ENCODE measurements at regions not wholly inside any gene's neighbourhood (a gene's known extent, or its start where the extent isn't known, plus 50 kb on each side); places are given as distances from the start of the nearest gene placed in this dataset.

DNA sequence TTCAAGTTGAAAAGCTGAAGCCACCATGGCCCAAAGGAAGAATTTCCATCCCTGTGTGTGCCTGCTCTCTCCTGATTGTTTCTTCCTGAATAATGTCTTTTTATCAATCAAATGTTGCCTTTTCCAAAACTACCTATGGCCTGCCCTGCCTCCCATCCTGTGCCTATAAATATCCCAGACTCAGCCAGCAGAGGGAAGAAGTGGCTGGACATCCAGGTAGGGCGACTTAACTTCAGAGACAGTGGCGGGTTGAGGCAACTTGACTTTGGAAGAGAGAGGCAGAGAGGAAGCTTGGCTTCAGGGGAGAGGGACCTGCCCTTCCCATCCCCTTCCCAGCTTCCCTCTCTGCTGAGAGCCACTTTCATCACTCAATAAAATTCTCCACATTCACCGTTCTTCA, 133.0 kb downstream of the LCA5 start:
- BruUV-seq (replicated peaks) = no TSS peak
- no peaks in the 10 kb centered on the region for H3K9me3 ChIP-seq
- H3K27me3 ChIP-seq (replicated peaks; ENCODE audit: control insufficient read depth, insufficient read depth, low read length) = no peaks in the 10 kb centered on the region
- H3K36me3 ChIP-seq (ENCODE audit: control insufficient read depth, insufficient read depth, low read length) = no peaks in the 10 kb centered on the region
- TF ChIP-seq, protein P1, sequence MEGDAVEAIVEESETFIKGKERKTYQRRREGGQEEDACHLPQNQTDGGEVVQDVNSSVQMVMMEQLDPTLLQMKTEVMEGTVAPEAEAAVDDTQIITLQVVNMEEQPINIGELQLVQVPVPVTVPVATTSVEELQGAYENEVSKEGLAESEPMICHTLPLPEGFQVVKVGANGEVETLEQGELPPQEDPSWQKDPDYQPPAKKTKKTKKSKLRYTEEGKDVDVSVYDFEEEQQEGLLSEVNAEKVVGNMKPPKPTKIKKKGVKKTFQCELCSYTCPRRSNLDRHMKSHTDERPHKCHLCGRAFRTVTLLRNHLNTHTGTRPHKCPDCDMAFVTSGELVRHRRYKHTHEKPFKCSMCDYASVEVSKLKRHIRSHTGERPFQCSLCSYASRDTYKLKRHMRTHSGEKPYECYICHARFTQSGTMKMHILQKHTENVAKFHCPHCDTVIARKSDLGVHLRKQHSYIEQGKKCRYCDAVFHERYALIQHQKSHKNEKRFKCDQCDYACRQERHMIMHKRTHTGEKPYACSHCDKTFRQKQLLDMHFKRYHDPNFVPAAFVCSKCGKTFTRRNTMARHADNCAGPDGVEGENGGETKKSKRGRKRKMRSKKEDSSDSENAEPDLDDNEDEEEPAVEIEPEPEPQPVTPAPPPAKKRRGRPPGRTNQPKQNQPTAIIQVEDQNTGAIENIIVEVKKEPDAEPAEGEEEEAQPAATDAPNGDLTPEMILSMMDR (IDR thresholded peaks at IDR 0.05; ENCODE audit: insufficient read depth in 1 of 2, low read depth in 1 of 2, low read length in 1 of 2, severe bottlenecking in 1 of 2, unreplicated experiment in 1 of 2) = no peak
- POLR2A ChIA-PET = no interaction called here
- Mint-ChIP-seq H3K4me1 (ENCODE audit: low read depth, unreplicated experiment) (peaks cover 9% of the 10 kb centered on the region), H3K4me3 (ENCODE audit: unreplicated experiment) (no peak overlapping the region), H3K9me3 (ENCODE audit: unreplicated experiment) (peaks cover 10% of the 10 kb centered on the region), H3K27me3 (ENCODE audit: insufficient read depth, unreplicated experiment) (no peaks in the 10 kb centered on the region), H3K27ac (ENCODE audit: unreplicated experiment) (no peak overlapping the region), H3K36me3 (ENCODE audit: insufficient read depth, unreplicated experiment) (no peaks in the 10 kb centered on the region)
- no peak overlapping the region for H3K4me3 ChIP-seq (ENCODE audit: low read depth, low read length)
- peaks cover 16% of the 10 kb centered on the region for H3K4me1 ChIP-seq
- intact Hi-C loops (cut with micrococcal nuclease; ENCODE audit: unreplicated experiment) = no loop called here
- CTCF ChIA-PET = no interaction called here
- no peak for DNase-seq

DNA sequence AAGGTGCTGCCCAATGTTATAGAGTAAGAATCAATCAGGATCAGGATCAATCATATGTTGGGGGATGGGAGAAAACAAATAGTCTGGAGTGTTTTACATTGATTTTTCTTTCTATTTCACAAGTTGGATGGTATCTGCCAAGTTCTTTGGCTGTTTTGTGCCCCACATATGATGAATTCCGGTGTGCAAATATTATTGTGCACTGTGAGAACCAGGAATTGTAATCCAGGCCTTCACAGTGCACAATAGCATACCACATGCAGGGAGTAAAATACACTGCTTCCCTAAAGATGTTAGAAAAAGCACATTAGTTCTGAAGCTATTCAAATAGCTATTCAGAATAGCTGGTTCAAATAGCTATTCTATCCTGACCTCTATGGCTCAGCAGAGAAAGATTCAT, 133.7 kb downstream of the LCA5 start:
- Histone ChIP-seq H3K36me3 (ENCODE audit: control insufficient read depth, insufficient read depth, low read length) (no peaks in the 10 kb centered on the region), H3K27me3 (replicated peaks; ENCODE audit: control insufficient read depth, insufficient read depth, low read length) (no peaks in the 10 kb centered on the region), H3K9me3 (no peaks in the 10 kb centered on the region), H3K4me3 (ENCODE audit: low read depth, low read length) (no peak overlapping the region), H3K4me1 (peaks cover 18% of the 10 kb centered on the region)
- TF ChIP-seq, protein P1 (IDR thresholded peaks at IDR 0.05; ENCODE audit: insufficient read depth in 1 of 2, low read depth in 1 of 2, low read length in 1 of 2, severe bottlenecking in 1 of 2, unreplicated experiment in 1 of 2) = no peak
- Mint-ChIP-seq H3K27me3 (ENCODE audit: insufficient read depth, unreplicated experiment) (no peaks in the 10 kb centered on the region), H3K36me3 (ENCODE audit: insufficient read depth, unreplicated experiment) (no peaks in the 10 kb centered on the region), H3K4me3 (ENCODE audit: unreplicated experiment) (no peak overlapping the region), H3K4me1 (ENCODE audit: low read depth, unreplicated experiment) (peaks cover 4% of the 10 kb centered on the region), H3K9me3 (ENCODE audit: unreplicated experiment) (peaks cover 10% of the 10 kb centered on the region), H3K27ac (ENCODE audit: unreplicated experiment) (no peak overlapping the region)
- BruUV-seq (replicated peaks) = no TSS peak
- no peak for DNase-seq
- ChIA-PET CTCF (no interaction called here), POLR2A (no interaction called here)
- intact Hi-C loops (cut with micrococcal nuclease; ENCODE audit: unreplicated experiment) = no loop called here

DNA sequence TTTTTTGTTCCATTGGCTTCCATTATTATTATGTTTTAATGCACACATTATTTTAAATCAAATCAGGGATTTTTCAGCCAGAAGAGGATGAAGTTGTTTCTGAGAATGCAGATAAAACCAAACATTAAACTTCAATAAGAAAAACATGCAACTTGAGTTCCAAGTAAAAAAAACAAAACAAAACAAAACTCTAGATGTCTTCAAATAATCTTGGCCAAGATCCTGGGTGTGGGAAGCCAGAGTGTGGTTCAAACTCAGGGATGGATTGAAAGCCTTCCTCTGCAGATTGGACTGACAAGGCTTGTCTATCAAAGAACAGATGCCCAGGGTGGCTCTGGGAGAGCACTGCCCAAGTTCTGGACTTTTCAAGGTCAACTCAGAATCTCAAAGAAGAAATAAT, 134.1 kb downstream of the LCA5 start:
- peaks cover 10% of the 10 kb centered on the region for H3K9me3 Mint-ChIP-seq (ENCODE audit: unreplicated experiment)
- Histone ChIP-seq H3K4me1 (peaks cover 18% of the 10 kb centered on the region), H3K4me3 (ENCODE audit: low read depth, low read length) (no peak overlapping the region), H3K27me3 (replicated peaks; ENCODE audit: control insufficient read depth, insufficient read depth, low read length) (no peaks in the 10 kb centered on the region), H3K9me3 (no peaks in the 10 kb centered on the region), H3K36me3 (ENCODE audit: control insufficient read depth, insufficient read depth, low read length) (0 out of 2 replicates have a peak, but pooled peaks cover 2% of the 10 kb centered on the region)
- H3K36me3 Mint-ChIP-seq (ENCODE audit: insufficient read depth, unreplicated experiment) = no peaks in the 10 kb centered on the region
- no peaks in the 10 kb centered on the region for H3K4me1 Mint-ChIP-seq (ENCODE audit: low read depth, unreplicated experiment)
- BruUV-seq (replicated peaks) = no TSS peak
- DNase-seq = no peak
- H3K27ac Mint-ChIP-seq (ENCODE audit: unreplicated experiment) = no peak overlapping the region
- TF ChIP-seq, protein P1 (IDR thresholded peaks at IDR 0.05; ENCODE audit: insufficient read depth in 1 of 2, low read depth in 1 of 2, low read length in 1 of 2, severe bottlenecking in 1 of 2, unreplicated experiment in 1 of 2) = no peak
- CTCF ChIA-PET = no interaction called here
- H3K4me3 Mint-ChIP-seq (ENCODE audit: unreplicated experiment) = no peak overlapping the region
- POLR2A ChIA-PET = no interaction called here
- intact Hi-C loops (cut with micrococcal nuclease; ENCODE audit: unreplicated experiment) = no loop called here
- H3K27me3 Mint-ChIP-seq (ENCODE audit: insufficient read depth, unreplicated experiment) = no peaks in the 10 kb centered on the region

Data from Caco-2 (cell line).